ENCODE measurements at regions not wholly inside any gene's neighbourhood (a gene's known extent, or its start where the extent isn't known, plus 50 kb on each side); places are given as distances from the start of the nearest gene placed in this dataset.
A peak's percentile ranks its signal among the peaks of the same experiment; 100 is the strongest.

DNA sequence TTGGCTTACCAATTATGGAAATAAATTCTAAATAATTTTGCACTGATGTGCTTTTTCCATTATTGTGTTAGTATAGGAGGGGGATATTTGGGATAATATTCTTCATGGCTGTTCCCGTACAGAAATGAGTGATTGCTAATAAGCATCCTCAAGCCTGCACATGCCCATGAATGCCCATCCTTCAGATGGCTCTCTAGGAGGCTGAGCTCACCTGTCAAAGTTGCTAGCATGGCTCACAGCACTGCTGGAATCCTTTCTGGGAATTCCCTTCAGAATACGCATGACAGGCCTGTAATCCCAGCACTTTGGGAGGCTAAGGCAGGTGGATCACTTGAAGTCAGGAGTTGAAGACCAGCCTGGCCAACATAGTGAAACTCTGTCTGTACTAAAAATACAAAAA, 124.1 kb downstream of the NXNL2 start:
- DNase-seq, result no peak

DNA sequence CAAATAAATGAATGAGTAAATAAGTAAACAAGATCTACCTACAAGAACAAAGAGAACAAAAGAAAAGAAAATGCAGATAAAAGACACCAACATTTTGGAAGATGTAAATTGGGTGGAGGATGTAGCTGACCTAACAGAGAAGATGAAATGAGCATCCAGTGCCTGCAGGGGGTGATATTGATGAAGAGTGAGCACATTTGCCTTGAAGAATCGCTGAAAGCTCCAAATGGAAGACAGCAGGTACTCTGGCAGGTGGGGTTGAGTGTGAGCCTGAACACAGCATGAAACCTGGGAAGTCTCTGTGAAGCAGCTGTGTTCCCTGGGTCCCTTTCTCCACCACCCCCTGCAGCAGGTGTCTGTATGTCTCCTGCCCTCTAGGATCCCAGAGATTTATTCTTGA, 125.6 kb downstream of the NXNL2 start:
- peak; percentile 13 for DNase-seq

DNA sequence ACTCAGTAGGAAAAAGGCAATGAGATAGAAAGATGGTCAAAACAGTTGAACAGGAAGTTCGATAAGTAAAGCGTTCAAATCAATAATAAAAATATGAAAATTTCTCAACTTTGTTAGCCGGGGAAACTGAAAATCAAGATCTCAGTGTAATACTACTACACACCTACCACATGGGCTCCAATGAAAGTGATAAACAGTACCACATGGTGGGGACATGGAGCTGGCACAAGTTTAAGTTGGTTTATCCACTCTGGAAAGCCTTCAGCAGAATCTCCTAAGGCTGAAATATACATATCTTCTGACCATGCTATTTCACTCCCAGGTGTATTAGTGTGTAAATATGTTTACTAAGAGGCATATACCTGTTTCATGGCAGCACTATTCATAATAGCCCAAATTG, 126.8 kb downstream of the NXNL2 start:
- DNase-seq, result no peak

DNA sequence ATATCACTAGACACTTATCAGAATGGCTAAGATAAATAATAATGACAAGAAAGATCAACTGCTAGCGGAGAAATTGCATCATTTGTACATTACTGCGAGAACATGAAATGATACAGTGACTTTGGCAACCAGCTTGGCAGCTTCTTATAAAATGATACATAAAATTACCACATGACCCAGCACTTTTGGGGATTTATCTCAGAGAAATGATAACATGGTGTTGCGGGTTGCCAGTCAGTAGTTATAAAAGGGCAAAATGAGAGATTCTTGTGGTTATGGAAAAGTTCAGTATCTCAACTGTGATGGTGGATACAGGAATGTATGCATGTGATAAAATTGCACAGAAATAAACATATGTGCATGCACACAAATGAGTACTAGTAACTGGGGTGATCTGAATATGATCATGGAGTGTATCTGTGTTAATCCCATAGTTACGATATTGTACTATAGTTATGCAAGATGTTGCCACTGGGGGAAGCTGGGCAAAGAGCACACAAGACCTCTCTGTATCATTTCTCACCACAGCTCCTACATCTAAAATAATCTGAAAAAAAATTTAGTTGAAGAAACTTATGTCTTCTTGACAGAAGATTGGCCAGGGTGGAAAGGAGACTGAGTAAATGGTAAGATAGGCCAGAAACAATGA, 128.9 kb downstream of the NXNL2 start:
- DNase-seq, result no peak

DNA sequence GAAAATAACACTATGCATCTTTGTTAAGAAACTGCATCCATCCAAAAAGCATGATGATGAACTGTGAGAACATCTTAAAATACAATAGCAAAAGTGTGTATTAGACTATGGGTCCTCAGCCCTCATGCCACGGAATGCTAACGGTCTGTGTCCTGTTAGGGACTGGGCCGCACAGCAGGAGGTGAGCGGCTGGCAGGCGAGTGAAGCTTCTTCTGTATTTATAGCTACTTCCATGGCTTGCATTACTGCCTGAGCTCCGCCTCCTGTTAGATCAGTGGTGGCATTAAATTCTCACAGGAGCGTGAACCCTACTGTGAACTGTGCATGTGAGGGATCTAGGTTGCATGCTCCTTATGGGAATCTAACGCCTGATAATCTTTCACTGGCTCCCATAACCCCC, 129.8 kb downstream of the NXNL2 start:
- no peak for DNase-seq

- no peak for DNase-seq
Observed at GRCh38 chr9:88672874-88673689, 138.1 kb downstream of the NXNL2 start.

DNA sequence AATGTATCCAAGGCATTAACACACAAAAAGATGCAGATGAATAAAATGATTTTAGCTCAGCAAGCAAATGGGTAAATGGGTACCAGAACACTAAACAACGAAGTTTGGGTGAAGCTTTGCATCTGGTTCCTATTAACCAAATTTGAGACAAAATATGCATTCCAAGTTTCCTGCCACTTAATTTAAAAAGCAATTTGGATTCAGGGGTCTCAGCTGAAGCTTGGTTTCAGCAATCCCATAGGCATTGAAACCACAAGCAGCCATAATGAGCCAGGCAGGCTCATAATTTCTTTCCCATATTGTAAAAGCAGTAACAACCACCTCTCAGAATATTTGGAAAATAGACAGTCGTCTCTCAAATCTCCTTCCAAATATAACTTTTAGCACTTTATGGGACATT, 138.9 kb downstream of the NXNL2 start:
- no peak for DNase-seq

DNA sequence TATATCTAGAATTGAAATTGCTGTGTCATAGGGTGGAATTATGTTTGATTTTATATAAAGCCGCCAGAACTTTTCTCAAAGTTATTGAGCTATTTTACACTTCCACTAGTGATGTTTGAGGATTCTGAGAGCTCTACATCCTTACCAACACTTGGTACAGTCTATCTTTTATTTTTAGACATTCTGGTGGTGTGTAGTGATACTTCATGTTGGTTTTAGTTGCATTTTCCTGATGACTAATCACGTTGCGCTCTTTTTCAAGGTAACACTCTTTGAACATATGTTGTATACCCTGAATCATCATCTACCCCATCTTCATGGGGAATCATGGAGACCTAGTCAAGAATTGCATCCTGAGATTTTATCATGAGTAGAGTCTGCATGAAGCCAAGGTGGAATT, 141.7 kb downstream of the NXNL2 start:
- no peak for DNase-seq

- no peak for DNase-seq
Observed at GRCh38 chr9:88678008-88678407, 143.0 kb downstream of the NXNL2 start.

GRCh38 chr9:88678431-88678830, 143.5 kb downstream of the NXNL2 start:
- DNase-seq, result no peak

DNA sequence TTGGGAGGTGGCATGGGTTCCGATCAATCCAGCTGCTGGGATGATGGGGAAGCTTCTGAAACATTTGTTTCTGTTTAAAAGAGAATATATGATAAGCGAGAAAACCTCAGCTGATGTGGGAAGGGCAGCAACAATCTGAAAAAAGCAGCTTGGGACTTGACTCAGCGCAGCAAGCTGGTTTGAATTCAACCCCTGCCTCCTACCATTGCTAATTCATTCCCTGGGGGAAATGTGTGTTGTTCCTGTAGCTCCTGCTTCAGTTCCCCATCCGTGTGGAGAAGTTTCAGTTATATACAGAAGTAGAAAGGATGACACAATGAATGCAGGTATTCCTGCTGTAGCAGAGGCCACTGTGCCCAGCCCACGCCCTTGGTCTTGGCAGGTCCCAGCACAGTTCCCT, 145.1 kb downstream of the NXNL2 start:
- DNase-seq, result no peak

GRCh38 chr9:88680505-88681160, 145.7 kb downstream of the NXNL2 start:
- no peak for DNase-seq

DNA sequence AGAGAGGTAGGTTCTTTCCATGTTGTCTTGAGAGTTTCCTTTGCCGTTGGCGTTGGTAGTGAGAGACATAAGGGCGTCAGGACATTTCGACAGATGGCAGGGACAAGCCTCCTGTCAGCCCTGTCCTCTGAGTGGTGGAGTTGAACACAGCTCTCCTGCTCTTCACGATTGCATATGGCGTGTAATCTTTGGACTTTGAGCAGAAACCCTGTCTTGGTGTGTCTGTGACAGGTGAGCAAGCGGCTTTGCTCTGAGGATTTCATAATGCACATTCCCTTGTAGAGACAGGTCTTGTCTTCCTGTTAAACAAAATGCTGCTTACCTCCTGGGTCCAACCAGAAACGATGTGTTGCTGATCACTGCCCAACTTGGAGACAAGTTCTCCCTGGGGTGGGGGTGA, 146.5 kb downstream of the NXNL2 start:
- DNase-seq, result no peak

DNA sequence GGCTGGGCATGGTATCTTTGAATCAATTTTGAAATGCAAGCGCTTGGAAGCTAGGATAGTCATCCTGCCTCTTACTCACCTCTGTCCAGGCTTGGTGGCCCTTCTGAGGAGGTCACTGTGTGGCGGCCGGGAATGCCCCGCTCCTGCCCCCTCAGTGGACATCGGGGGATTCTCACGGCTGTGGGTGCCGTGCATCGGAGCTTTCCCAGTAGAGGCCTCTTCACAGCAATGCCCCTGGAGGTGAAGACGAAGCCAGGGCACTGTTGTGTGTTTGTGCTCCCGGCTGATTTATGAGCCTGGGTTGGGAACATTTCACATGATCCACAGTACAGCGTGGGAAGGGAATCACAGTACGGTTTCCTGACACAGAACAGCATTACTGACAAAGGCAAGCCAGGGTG, 147.5 kb downstream of the NXNL2 start:
- DNase-seq, result no peak

DNA sequence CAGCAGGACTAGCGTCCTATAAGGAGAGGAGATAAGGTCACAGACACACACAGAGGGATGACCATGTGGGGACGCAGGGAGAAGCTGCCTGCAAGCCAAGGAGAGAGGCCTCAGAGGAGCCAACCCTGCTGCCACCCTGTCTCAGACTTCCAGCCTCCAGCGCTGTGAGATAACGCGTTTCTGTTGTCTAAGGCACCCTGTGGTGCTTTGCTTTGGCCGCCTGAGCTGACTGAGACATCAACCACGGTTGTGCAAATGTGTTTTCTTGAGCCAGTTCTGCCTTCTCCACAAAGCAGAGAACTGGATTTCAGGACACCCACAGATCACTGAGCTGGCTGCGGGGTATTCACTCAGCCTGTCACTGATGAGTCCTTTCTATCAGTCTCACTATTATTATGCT, 149.1 kb downstream of the NXNL2 start:
- no peak for DNase-seq

DNA sequence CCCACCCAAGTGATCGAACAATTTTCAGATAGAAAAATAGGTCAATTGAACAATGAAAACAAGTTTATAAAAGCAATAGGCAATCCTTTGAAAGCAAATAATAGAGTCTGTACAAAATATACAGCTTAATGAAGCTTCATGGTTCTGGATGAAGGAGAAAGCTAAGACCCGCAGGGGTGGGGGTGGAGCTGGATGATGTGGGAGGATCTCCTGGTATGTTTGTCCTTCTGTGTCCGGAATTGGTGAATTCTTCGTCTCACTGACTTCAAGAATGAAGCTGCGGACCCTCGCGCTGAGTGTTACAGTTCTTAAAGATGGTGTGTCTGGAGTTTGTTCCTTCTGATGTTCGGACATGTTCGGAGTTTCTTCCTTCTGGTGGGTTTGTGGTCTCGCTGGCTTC, 149.9 kb downstream of the NXNL2 start:
- DNase-seq, result no peak

GRCh38 chr9:88685966-88686365, 151.0 kb downstream of the NXNL2 start:
- no peak for DNase-seq

- no peak for DNase-seq
Observed at GRCh38 chr9:88689509-88690298, 154.7 kb downstream of the NXNL2 start.

DNA sequence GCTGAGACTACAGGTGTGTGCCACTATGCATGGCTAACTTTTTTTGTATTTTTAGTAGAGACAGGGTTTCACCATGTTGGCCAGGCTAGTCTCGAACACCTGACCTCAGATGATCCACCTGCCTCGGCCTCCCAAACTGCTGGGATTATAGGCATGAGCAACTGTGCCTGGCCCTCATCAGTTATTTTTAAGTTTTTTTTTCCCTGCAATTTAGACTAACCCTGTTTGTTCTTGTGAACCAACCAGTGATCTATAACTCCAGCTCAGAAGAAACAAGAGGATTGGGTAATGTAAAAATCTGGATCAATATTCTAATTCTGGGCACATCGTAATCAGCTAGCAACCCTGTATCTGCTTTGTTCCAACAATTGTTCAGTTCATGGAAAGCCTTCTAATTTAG, 155.7 kb downstream of the NXNL2 start:
- DNase-seq, result no peak

DNA sequence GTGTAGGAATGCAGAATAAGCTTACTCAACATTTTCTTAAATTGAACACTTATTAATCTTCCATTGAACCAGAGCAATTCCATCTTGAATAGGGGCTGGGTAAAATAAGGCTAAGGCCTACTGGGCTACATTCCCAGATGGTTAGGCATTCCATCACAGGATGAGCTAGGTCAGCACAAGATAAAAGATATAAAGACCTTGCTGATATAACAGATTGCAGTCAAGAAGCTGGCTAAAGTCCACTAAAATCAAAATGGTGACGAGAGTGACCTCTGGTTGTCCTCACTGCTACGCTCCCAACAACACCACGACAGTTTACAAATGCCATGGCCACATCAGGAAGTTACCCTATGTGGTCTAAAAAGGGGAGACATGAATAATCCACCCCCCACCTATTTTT, 156.1 kb downstream of the NXNL2 start:
- no peak for DNase-seq

- DNase-seq, result no peak
Observed at GRCh38 chr9:88691811-88692210, 156.8 kb downstream of the NXNL2 start.

- no peak for DNase-seq
Observed at GRCh38 chr9:88692827-88693226, 157.8 kb downstream of the NXNL2 start.

DNA sequence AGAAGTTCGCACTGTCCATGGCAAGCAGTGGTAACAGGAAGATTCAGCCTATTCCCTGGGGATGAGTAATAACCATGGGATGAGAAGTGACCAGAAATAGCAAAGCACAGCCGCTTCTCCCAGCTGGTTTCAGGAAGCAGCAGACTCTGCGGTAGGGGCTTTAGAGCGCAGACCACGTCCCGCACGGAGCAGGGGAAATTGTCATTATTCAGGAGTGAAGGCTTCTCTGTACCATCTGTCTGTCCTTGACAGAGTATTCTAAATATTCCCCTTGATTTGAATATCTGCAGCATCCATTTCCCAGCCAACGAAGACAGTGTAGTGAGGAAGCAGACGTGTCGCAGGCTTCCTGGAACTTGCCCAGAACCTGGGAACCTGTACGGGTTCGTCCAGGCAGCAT, 159.6 kb downstream of the NXNL2 start:
- DNase-seq, result no peak
